ENCODE measurements at regions not wholly inside any gene's neighbourhood (a gene's known extent, or its start where the extent isn't known, plus 50 kb on each side); places are given as distances from the start of the nearest gene placed in this dataset.
A peak's percentile ranks its signal among the peaks of the same experiment; 100 is the strongest.

- H3K36me3 ChIP-seq (ENCODE audit: low read length) = no peaks in the 10 kb centered on the region
- no peak overlapping the region for H3K4me2 ChIP-seq (ENCODE audit: low read depth, low read length, poor library complexity, severe bottlenecking)
- H3F3A ChIP-seq (ENCODE audit: insufficient read depth) = no peaks in the 10 kb centered on the region
- no peaks in the 10 kb centered on the region for H3K27me3 ChIP-seq (ENCODE audit: low read length)
- H3K4me3 ChIP-seq (ENCODE audit: insufficient read depth, low read length, poor library complexity, severe bottlenecking) = no peak overlapping the region
- no peak overlapping the region for H2AFZ ChIP-seq (ENCODE audit: low read depth, low read length, severe bottlenecking)
- TF ChIP-seq EZH2phosphoT487 (conservative IDR thresholded peaks at IDR 0.05; ENCODE audit: low read length) (no peak), CTCF (IDR thresholded peaks at IDR 0.05; ENCODE audit: insufficient read depth, low read length, poor library complexity, severe bottlenecking) (no peak)
- no peaks in the 10 kb centered on the region for H3K9me3 ChIP-seq (ENCODE audit: insufficient read depth, low read length)
- no peak overlapping the region for H3K9ac ChIP-seq (ENCODE audit: low read length)
- no peaks in the 10 kb centered on the region for H4K20me1 ChIP-seq (ENCODE audit: low read depth, low read length)
- no peaks in the 10 kb centered on the region for H3K79me2 ChIP-seq (ENCODE audit: insufficient read depth, low read length)
- H3K9me2 ChIP-seq (replicated peaks; ENCODE audit: insufficient read depth, low read length) = no peaks in the 10 kb centered on the region
- H3K27ac ChIP-seq (ENCODE audit: low read depth, low read length) = no peak overlapping the region
Observed at GRCh38 chr6:88558981-88559380, 392.8 kb upstream of the CNR1 start.

GRCh38 chr6:88556663-88557062, 390.5 kb upstream of the CNR1 start:
- no peak overlapping the region for H3K27ac ChIP-seq (ENCODE audit: low read depth, low read length)
- no peak overlapping the region for H2AFZ ChIP-seq (ENCODE audit: low read depth, low read length, severe bottlenecking)
- no peaks in the 10 kb centered on the region for H3K79me2 ChIP-seq (ENCODE audit: insufficient read depth, low read length)
- TF ChIP-seq CTCF (IDR thresholded peaks at IDR 0.05; ENCODE audit: insufficient read depth, low read length, poor library complexity, severe bottlenecking) (no peak), EZH2phosphoT487 (conservative IDR thresholded peaks at IDR 0.05; ENCODE audit: low read length) (no peak)
- H3F3A ChIP-seq (ENCODE audit: insufficient read depth) = no peaks in the 10 kb centered on the region
- H3K4me2 ChIP-seq (ENCODE audit: low read depth, low read length, poor library complexity, severe bottlenecking) = no peak overlapping the region
- H3K9me3 ChIP-seq (ENCODE audit: insufficient read depth, low read length) = no peaks in the 10 kb centered on the region
- H3K36me3 ChIP-seq (ENCODE audit: low read length) = no peaks in the 10 kb centered on the region
- H3K9ac ChIP-seq (ENCODE audit: low read length) = no peak overlapping the region
- no peaks in the 10 kb centered on the region for H3K9me2 ChIP-seq (replicated peaks; ENCODE audit: insufficient read depth, low read length)
- H4K20me1 ChIP-seq (ENCODE audit: low read depth, low read length) = no peaks in the 10 kb centered on the region
- no peaks in the 10 kb centered on the region for H3K27me3 ChIP-seq (ENCODE audit: low read length)
- no peak overlapping the region for H3K4me3 ChIP-seq (ENCODE audit: insufficient read depth, low read length, poor library complexity, severe bottlenecking)

- Histone ChIP-seq H3K27ac (ENCODE audit: low read depth, low read length) (peak overlapping the region; percentile 51), H3K4me2 (ENCODE audit: low read depth, low read length, poor library complexity, severe bottlenecking) (peak overlapping the region; percentile 70), H3K4me3 (ENCODE audit: insufficient read depth, low read length, poor library complexity, severe bottlenecking) (peak overlapping the region; percentile 59), H4K20me1 (ENCODE audit: low read depth, low read length) (no peaks in the 10 kb centered on the region), H3F3A (ENCODE audit: insufficient read depth) (no peaks in the 10 kb centered on the region), H3K27me3 (ENCODE audit: low read length) (no peaks in the 10 kb centered on the region), H3K9ac (ENCODE audit: low read length) (peak overlapping the region; percentile 60), H3K79me2 (ENCODE audit: insufficient read depth, low read length) (no peaks in the 10 kb centered on the region), H3K9me2 (replicated peaks; ENCODE audit: insufficient read depth, low read length) (no peaks in the 10 kb centered on the region), H3K9me3 (ENCODE audit: insufficient read depth, low read length) (no peaks in the 10 kb centered on the region), H3K36me3 (ENCODE audit: low read length) (no peaks in the 10 kb centered on the region; the same call in 1 of the 2 replicates), H2AFZ (ENCODE audit: low read depth, low read length, severe bottlenecking) (peak overlapping the region; percentile 30)
- TF ChIP-seq CTCF (IDR thresholded peaks at IDR 0.05; ENCODE audit: insufficient read depth, low read length, poor library complexity, severe bottlenecking) (no peak), EZH2phosphoT487 (conservative IDR thresholded peaks at IDR 0.05; ENCODE audit: low read length) (no peak)
Observed at GRCh38 chr6:88548891-88549505, 382.9 kb upstream of the CNR1 start.
